Suppressor macrophage (primary cell): ENCODE measurements at regions not wholly inside any gene's neighbourhood (a gene's known extent, or its start where the extent isn't known, plus 50 kb on each side); places are given as distances from the start of the nearest gene placed in this dataset.
"Not testable (repeated sequence)": the region's sequence is repeated elsewhere in the genome, so short reads cannot be mapped to it uniquely, and the experiment has no call there.

ENCODE experiments used
- DNase-seq, 4 experiments: peaks; one replicate each; pipeline ENCODE4 v3.0.0-alpha.2; 2020 to 2022

- no peak for DNase-seq
These were observed 60.0 kb upstream of the TNFAIP3 start for GRCh38 chr6:137806914-137807682.

DNA sequence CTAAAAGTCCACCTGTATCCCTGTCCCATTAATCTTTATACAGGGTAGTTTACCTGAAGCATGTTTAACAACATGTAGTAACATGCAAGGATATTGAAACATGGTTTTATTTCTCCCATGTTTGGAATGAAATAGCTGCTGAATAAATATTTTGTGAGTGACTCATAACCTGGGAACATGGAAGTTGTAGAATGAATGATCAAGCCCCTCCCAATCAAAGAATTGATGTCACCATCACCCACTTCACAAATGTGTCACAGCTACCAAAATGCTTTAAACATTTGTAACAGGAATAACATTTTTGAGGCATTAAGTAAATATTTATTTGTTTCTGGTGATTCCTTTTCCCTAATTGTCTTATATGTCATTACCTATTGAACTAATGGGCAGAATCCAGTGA lies 58.9 kb upstream of the TNFAIP3 start:
- peak in 1 of 4 experiments; percentile 45 for DNase-seq

- DNase-seq, result no peak
These were observed 58.2 kb upstream of the TNFAIP3 start for GRCh38 chr6:137808836-137809315.

GRCh38 chr6:137809895-137810553 lies 57.0 kb upstream of the TNFAIP3 start:
- not testable (repeated sequence) for DNase-seq

DNA sequence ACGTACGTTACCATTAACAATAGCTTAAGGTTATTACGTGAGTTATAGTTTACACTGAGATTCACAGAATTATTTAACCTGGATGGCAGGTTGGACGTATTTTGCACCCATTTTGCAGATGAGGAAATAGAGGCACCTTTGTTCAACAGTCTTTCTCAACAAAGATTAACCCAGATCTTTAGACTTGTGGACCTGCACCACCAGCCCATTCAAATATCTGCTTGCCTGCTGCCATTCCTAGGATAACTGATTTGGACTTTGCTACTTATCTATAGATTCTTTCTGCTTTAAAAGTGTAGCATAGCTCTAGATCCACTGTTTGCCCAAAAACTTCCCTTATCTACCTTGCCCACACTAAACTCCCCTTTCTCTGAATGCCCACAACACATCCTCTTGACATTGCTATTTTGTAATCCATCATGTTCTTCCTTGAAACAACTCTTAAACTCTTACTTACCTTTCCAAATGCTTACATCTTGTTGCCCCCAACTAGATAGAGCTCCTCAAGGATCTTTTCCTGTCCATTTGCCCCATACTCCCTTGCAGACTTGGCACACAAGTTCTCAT lies 56.4 kb upstream of the TNFAIP3 start:
- no peak for DNase-seq

DNA sequence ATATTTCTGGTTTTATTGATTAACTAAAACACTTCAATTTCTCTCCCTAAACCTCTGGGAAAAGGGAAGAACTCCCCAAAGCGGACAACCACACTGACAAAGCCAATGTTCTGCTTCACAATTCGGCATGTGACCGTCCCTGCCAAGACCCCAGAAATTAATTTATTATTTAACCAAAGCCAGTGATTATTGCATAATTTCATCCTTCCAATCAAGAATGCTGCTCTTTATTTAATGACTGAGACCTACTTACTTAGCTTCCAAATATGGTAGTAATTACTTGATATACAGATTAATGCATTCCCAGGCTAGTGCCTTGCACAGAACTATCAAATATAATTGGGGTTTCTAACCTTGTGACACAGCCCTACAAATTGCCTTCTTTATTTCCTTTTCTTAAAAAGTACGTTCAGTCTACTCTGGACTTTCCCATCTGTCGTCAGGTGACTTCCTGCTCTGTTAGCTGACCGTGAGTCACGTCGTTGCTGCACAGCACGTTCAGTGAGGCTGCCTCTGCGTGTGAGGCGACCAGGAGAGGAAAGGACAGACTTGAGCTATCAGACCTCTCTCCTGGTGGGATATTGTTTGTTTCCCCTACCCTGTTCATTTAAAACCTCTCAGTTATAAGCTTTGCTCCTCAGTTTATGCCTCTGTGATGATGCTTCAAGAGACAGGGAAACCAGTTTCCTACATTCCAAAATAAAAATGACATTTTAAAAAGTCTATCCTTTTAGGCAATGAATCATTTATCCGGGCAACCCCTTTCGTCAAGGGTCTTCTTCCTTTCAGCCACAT lies 55.7 kb upstream of the TNFAIP3 start:
- peak; percentile 91 to 98 (median 93) for DNase-seq

- DNase-seq, result peak; percentile 58 to 92 (median 78)
These were observed 55.0 kb upstream of the TNFAIP3 start for GRCh38 chr6:137811916-137812553.

GRCh38 chr6:137813308-137813970 lies 53.6 kb upstream of the TNFAIP3 start:
- no peak for DNase-seq

- not testable (repeated sequence) for DNase-seq
These were observed 53.0 kb upstream of the TNFAIP3 start for GRCh38 chr6:137814030-137814429.

DNA sequence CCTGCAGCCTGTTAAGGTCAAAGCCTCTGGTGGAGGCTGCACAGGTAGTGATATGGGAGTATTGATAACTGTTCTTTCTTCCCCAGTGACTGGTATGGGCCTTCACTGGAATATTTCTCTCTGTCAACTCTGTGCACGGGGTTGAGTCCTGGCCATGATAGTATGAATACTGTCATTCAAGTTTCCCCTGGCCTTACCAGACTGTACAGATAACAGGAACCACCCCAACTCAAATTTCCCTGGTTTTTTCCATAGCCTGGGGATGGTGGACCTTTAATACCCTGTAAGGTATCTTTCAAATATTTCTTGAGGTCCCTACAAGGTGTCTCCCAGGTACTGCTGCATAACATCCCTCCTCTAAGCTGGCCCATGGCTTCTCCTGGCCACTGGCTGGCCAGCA lies 51.4 kb upstream of the TNFAIP3 start:
- no peak for DNase-seq

DNA sequence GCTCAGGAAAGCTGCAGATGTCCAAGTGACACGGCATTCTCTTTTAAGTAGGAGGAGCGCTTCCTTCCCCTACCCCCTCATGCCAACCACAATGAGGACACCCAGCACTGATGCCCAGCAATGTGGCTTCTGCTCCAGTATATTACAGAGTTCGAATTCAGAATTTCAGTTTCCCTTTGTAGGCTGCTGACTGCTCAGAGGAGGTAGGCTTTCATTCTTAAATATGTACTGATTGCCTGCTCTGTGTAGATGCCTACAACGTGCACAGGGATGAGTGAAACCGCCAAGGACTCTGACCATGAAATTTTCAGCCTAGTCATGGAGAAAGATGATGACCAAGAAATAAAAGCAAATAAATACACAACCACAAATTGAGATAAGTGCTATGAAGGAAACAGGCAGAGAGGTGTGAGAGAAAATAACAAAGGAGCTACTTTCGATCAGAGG lies 50.9 kb upstream of the TNFAIP3 start:
- peak; percentile 76 to 90 (median 86) for DNase-seq

DNA sequence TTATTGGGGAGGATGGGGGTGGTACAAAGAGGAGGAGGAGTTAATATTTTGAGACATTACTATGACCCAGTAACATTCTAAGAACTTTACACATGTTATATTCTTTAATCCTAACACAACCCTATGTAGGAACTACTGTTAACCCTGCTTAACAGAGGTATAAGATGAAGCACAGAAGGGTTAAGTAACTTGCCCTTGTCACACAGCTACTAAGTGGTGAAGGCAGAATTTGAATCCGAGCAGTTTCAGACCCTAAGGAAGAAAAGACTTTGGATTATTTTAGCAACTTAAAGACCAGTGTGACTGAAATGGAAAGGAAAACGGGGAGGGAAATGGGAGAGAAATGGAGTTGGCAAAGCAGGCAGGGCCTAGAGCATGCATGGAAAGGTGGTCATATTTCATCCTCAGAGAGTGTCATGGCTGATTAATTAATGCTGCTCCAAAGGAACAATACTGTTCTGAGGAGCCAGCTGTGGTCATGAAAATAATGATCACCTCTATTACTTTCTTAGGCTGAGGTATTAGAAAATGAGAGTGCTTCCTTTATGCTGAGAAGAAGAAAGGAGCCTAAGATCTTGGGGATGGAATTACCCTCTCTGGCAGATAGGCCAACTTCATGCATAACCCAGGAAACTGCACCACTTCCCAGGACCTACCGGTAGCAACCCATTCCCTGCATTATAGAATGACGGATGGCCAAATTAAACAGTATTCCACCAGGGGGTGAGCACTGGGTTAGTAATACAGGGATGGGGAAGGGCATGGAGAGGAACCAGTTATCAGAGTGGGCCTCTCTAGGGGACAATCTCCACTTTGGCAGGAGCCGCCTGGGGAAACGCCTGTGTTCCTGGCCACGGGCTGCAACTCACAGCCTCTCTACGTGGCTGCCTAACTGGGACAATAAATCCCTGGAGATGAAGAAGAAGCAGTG lies 50.1 kb upstream of the TNFAIP3 start:
- no peak for DNase-seq
